WTC11 (cell line): ENCODE measurements at regions not wholly inside any gene's neighbourhood (a gene's known extent, or its start where the extent isn't known, plus 50 kb on each side); places are given as distances from the start of the nearest gene placed in this dataset.

Experiments
- NR3C1 ChIP-seq: sonication (generic); formaldehyde crosslinking; conservative IDR thresholded peaks from 2 replicates; pipeline ENCODE4 v1.8.1; 2023; ENCODE audit warnings: low read depth, mild to moderate bottlenecking, missing genetic modification reagents
- TCF7 ChIP-seq: sonication (generic); formaldehyde crosslinking; IDR thresholded peaks from 2 replicates; pipeline ENCODE4 v1.8.0; 2022; ENCODE audit warnings: mild to moderate bottlenecking, low read depth, missing genetic modification reagents, moderate library complexity

- TF ChIP-seq NR3C1: no peak
- TF ChIP-seq TCF7 (CRISPR knock-in tag): no peak
Observed at GRCh38 chr4:129218360-129218759, 122.4 kb downstream of the C4orf33 start.
